ENCODE measurements at regions not wholly inside any gene's neighbourhood (a gene's known extent, or its start where the extent isn't known, plus 50 kb on each side); places are given as distances from the start of the nearest gene placed in this dataset.
"Not testable (repeated sequence)": the region's sequence is repeated elsewhere in the genome, so short reads cannot be mapped to it uniquely, and the experiment has no call there.

- DNase-seq (ENCODE audit: low read depth in 2 of 2), result no peak
These were observed 389.8 kb downstream of the NDFIP2 start for GRCh38 chr13:79870766-79871165.

- no peak for DNase-seq (ENCODE audit: low read depth in 2 of 2)
These were observed 389.2 kb downstream of the NDFIP2 start for GRCh38 chr13:79870123-79870522.

GRCh38 chr13:79869326-79869725 lies 388.4 kb downstream of the NDFIP2 start:
- DNase-seq (ENCODE audit: low read depth in 2 of 2), result no peak

GRCh38 chr13:79867254-79867653 lies 386.3 kb downstream of the NDFIP2 start:
- no peak for DNase-seq (ENCODE audit: low read depth in 2 of 2)

GRCh38 chr13:79866436-79866835 lies 385.5 kb downstream of the NDFIP2 start:
- no peak for DNase-seq (ENCODE audit: low read depth in 2 of 2)

GRCh38 chr13:79862515-79862914 lies 381.6 kb downstream of the NDFIP2 start:
- no peak for DNase-seq (ENCODE audit: low read depth in 2 of 2)

- DNase-seq (ENCODE audit: low read depth in 2 of 2), result no peak
These were observed 380.8 kb downstream of the NDFIP2 start for GRCh38 chr13:79861731-79862130.

- DNase-seq (ENCODE audit: low read depth in 2 of 2), result no peak
These were observed 379.8 kb downstream of the NDFIP2 start for GRCh38 chr13:79860791-79861190.

GRCh38 chr13:79859756-79860155 lies 378.8 kb downstream of the NDFIP2 start:
- no peak for DNase-seq (ENCODE audit: low read depth in 2 of 2)

- DNase-seq (ENCODE audit: low read depth in 2 of 2), result no peak
These were observed 372.3 kb downstream of the NDFIP2 start for GRCh38 chr13:79853251-79853650.

- no peak for DNase-seq (ENCODE audit: low read depth in 2 of 2)
These were observed 370.4 kb downstream of the NDFIP2 start for GRCh38 chr13:79851318-79851717.

- no peak for DNase-seq (ENCODE audit: low read depth in 2 of 2)
These were observed 367.1 kb downstream of the NDFIP2 start for GRCh38 chr13:79847882-79848592.

- DNase-seq (ENCODE audit: low read depth in 2 of 2), result no peak
These were observed 365.4 kb downstream of the NDFIP2 start for GRCh38 chr13:79846386-79846785.

GRCh38 chr13:79837741-79838450 lies 356.9 kb downstream of the NDFIP2 start:
- no peak for DNase-seq (ENCODE audit: low read depth in 2 of 2)

GRCh38 chr13:79836121-79836520 lies 355.2 kb downstream of the NDFIP2 start:
- not testable (repeated sequence) for DNase-seq (ENCODE audit: low read depth in 2 of 2)

GRCh38 chr13:79834876-79835275 lies 353.9 kb downstream of the NDFIP2 start:
- DNase-seq (ENCODE audit: low read depth in 2 of 2), result no peak

- DNase-seq (ENCODE audit: low read depth in 2 of 2), result no peak
These were observed 353.0 kb downstream of the NDFIP2 start for GRCh38 chr13:79833991-79834390.

GRCh38 chr13:79831556-79831955 lies 350.6 kb downstream of the NDFIP2 start:
- DNase-seq (ENCODE audit: low read depth in 2 of 2), result no peak

GRCh38 chr13:79830945-79831344 lies 350.0 kb downstream of the NDFIP2 start:
- DNase-seq (ENCODE audit: low read depth in 2 of 2), result no peak

GRCh38 chr13:79830426-79830825 lies 349.5 kb downstream of the NDFIP2 start:
- no peak for DNase-seq (ENCODE audit: low read depth in 2 of 2)

- DNase-seq (ENCODE audit: low read depth in 2 of 2), result no peak
These were observed 348.9 kb downstream of the NDFIP2 start for GRCh38 chr13:79829880-79830279.

GRCh38 chr13:79825959-79826358 lies 345.0 kb downstream of the NDFIP2 start:
- DNase-seq (ENCODE audit: low read depth in 2 of 2), result no peak

- DNase-seq (ENCODE audit: low read depth in 2 of 2), result no peak
These were observed 334.1 kb downstream of the NDFIP2 start for GRCh38 chr13:79815041-79815440.

All from stimulated activated CD4-positive, alpha-beta T cell treated with anti-CD3 and anti-CD28 coated beads, Interleukin-1b, Interleukin-23, amount 100 ng/mL, for 4 hours (primary cell).